CD14-positive monocyte (primary cell): ENCODE measurements at regions not wholly inside any gene's neighbourhood (a gene's known extent, or its start where the extent isn't known, plus 50 kb on each side); places are given as distances from the start of the nearest gene placed in this dataset.

Source experiments
- DNase-seq, 3 donors: peaks; one replicate each; pipeline ENCODE4 v3.0.0-alpha.2; 2011 to 2022
- H2AFZ ChIP-seq: 2 replicates; pipeline ENCODE4 v1.6.0; 2012; ENCODE audit warnings: mild to moderate bottlenecking, low read depth, low read length, inconsistent platforms; ENCODE audit not compliant: insufficient read depth, poor library complexity, severe bottlenecking
- H3K27ac ChIP-seq, 2 donors: 1 replicate in 1 of 2; 2 replicates in 1 of 2; pipeline ENCODE4 v1.5.1; 2012 to 2013; ENCODE audit warnings: low read length in 2 of 2, control low read depth in 1 of 2, inconsistent platforms in 1 of 2, low read depth in 1 of 2, mild to moderate bottlenecking in 1 of 2
- H3K27me3 ChIP-seq, 2 donors: one replicate each; pipeline versions ENCODE4 v1.6.0 to v1.6.1; 2011 to 2013; ENCODE audit warnings: low read length in 2 of 2; ENCODE audit not compliant: control insufficient read depth in 2 of 2, insufficient read depth in 2 of 2
- H3K36me3 ChIP-seq, 2 donors: replicated peaks in 1 of 2; 1 replicate in 1 of 2; 2 replicates in 1 of 2; pipeline versions ENCODE4 v1.5.1 to v1.6.1; 2012 to 2013; ENCODE audit warnings: low read length in 2 of 2, control low read depth in 1 of 2, inconsistent platforms in 1 of 2, mild to moderate bottlenecking in 1 of 2; ENCODE audit not compliant: insufficient read depth in 2 of 2, control insufficient read depth in 1 of 2
- H3K4me1 ChIP-seq, 2 donors: 1 replicate in 1 of 2; 2 replicates in 1 of 2; pipeline versions ENCODE4 v1.5.1 to v1.6.1; 2012 to 2013; ENCODE audit warnings: low read length in 2 of 2, control low read depth in 1 of 2, inconsistent platforms in 1 of 2, mild to moderate bottlenecking in 1 of 2, moderate library complexity in 1 of 2; ENCODE audit not compliant: insufficient read depth in 2 of 2, control insufficient read depth in 1 of 2
- H3K4me2 ChIP-seq: replicated peaks from 2 replicates; pipeline ENCODE3; 2012; ENCODE audit warnings: low read length, moderate library complexity, mild to moderate bottlenecking; ENCODE audit not compliant: poor library complexity, severe bottlenecking; ENCODE audit errors: extremely low read depth
- H3K4me3 ChIP-seq, 3 experiments: fragments of 200-600 bp in 1 of 3; sonication (generic) in 1 of 3; replicated peaks in 1 of 3; 1 replicate in 2 of 3; 2 replicates in 1 of 3; pipeline ENCODE4 v1.5.1; 2011 to 2013; ENCODE audit warnings: low read length in 3 of 3, mild to moderate bottlenecking in 3 of 3, control low read depth in 2 of 3, low read depth in 2 of 3, inconsistent platforms in 1 of 3, moderate library complexity in 1 of 3
- H3K79me2 ChIP-seq: 2 replicates; pipeline ENCODE4 v1.6.0; 2012; ENCODE audit warnings: mild to moderate bottlenecking, control low read depth, inconsistent platforms, low read length, moderate library complexity; ENCODE audit not compliant: insufficient read depth
- H3K9ac ChIP-seq: 2 replicates; pipeline ENCODE4 v1.6.0; 2017; ENCODE audit warnings: low read length, mild to moderate bottlenecking; ENCODE audit not compliant: insufficient read depth, poor library complexity, severe bottlenecking
- H3K9me3 ChIP-seq, 2 donors: replicated peaks in 1 of 2; 1 replicate in 1 of 2; 2 replicates in 1 of 2; pipeline versions ENCODE4 v1.5.1 to v1.6.1; 2012 to 2013; ENCODE audit warnings: low read length in 2 of 2, control low read depth in 1 of 2; ENCODE audit not compliant: control insufficient read depth in 1 of 2, insufficient read depth in 1 of 2
- H4K20me1 ChIP-seq: 2 replicates; pipeline ENCODE4 v1.6.0; 2012; ENCODE audit warnings: mild to moderate bottlenecking, low read length, control low read depth, moderate library complexity; ENCODE audit not compliant: insufficient read depth
- H3K27ac Mint-ChIP-seq, 7 donors: one replicate each; pipeline ENCODE4 v1.8.0; 2020; ENCODE audit warnings: mild to moderate bottlenecking in 7 of 7, mixed read lengths in 7 of 7, moderate library complexity in 6 of 7, inconsistent platforms in 2 of 7
- H3K27me3 Mint-ChIP-seq, 3 donors: one replicate each; pipeline ENCODE4 v1.8.0; 2021 to 2022; ENCODE audit warnings: low read depth in 3 of 3, mild to moderate bottlenecking in 3 of 3, mixed read lengths in 3 of 3, moderate library complexity in 3 of 3, inconsistent platforms in 1 of 3
- H3K36me3 Mint-ChIP-seq, 2 donors: one replicate each; pipeline ENCODE4 v1.8.0; 2020; ENCODE audit warnings: mixed read lengths in 2 of 2, inconsistent platforms in 1 of 2, mild to moderate bottlenecking in 1 of 2
- H3K4me1 Mint-ChIP-seq: one replicate; pipeline ENCODE4 v1.8.0; 2020; ENCODE audit warnings: mild to moderate bottlenecking, mixed read lengths
- H3K4me3 Mint-ChIP-seq, 2 donors: one replicate each; pipeline ENCODE4 v1.8.0; 2020; ENCODE audit warnings: mild to moderate bottlenecking in 2 of 2, mixed read lengths in 2 of 2, moderate library complexity in 1 of 2
- H3K9me3 Mint-ChIP-seq, 7 donors: one replicate each; pipeline ENCODE4 v1.8.0; 2020 to 2022; ENCODE audit warnings: mixed read lengths in 7 of 7, mild to moderate bottlenecking in 6 of 7, moderate library complexity in 6 of 7, inconsistent platforms in 2 of 7
- CTCF ChIP-seq: fragments of 200-600 bp; IDR thresholded peaks from one replicate; pipeline ENCODE4 v1.8.0; 2022; ENCODE audit warnings: antibody characterized with exemption, mild to moderate bottlenecking
- WGBS: methylation state at CpG from one replicate; pipeline ENCODE4 v1.1.5; 2013; ENCODE audit warnings: missing lambda C conversion rate; ENCODE audit not compliant: insufficient coverage; 5-methylcytosine and 5-hydroxymethylcytosine counted together
- intact Hi-C, 2 donors: fragments of 100-400 bp; cut with micrococcal nuclease; formaldehyde crosslinking; loops; one replicate each; pipeline versions ENCODE4 v1.15.0 to v1.15.1; 2023

- Histone ChIP-seq H3K9ac (no peak overlapping the region), H2AFZ (peak overlapping the region; percentile 23), H3K4me2 (no peak overlapping the region), H3K27me3 (no peaks in the 10 kb centered on the region), H3K27ac (no peak overlapping the region), H3K79me2 (no peaks in the 10 kb centered on the region), H3K4me3 (no peak overlapping the region), H3K9me3 (no peaks in the 10 kb centered on the region), H3K36me3 (no peaks in the 10 kb centered on the region), H3K4me1 (no peaks in the 10 kb centered on the region), H4K20me1 (no peaks in the 10 kb centered on the region)
- Mint-ChIP-seq H3K4me1 (peaks cover 5% of the 10 kb centered on the region), H3K9me3 (peaks cover 0 to 1% (median 0%) of the 10 kb centered on the region in 7 donors), H3K36me3 (no peaks in the 10 kb centered on the region), H3K27ac (no peak overlapping the region), H3K4me3 (no peak overlapping the region), H3K27me3 (peaks cover 0 to 9% (median 3%) of the 10 kb centered on the region in 3 donors)
- WGBS, result no CpG with 5 or more reads among the region's 6 CpGs
- TF ChIP-seq CTCF, result no peak
- DNase-seq, result no peak
- intact Hi-C loops, result no loop called here
These were observed 64.3 kb upstream of the RAB3GAP2 start for GRCh38 chr1:220336391-220337031.

GRCh38 chr1:220335668-220336067, 63.4 kb upstream of the RAB3GAP2 start:
- Histone ChIP-seq H4K20me1 (no peaks in the 10 kb centered on the region), H3K4me3 (no peak overlapping the region), H3K27ac (no peak overlapping the region), H3K4me1 (peaks cover 0 to 1% of the 10 kb centered on the region in 2 donors), H2AFZ (no peak overlapping the region), H3K79me2 (no peaks in the 10 kb centered on the region), H3K4me2 (no peak overlapping the region), H3K36me3 (no peaks in the 10 kb centered on the region), H3K27me3 (no peaks in the 10 kb centered on the region), H3K9me3 (no peaks in the 10 kb centered on the region), H3K9ac (no peak overlapping the region)
- peak overlapping the region in 1 of 7 donors; percentile 28 for H3K27ac Mint-ChIP-seq
- peaks cover 0 to 7% (median 3%) of the 10 kb centered on the region in 3 donors for H3K27me3 Mint-ChIP-seq
- H3K9me3 Mint-ChIP-seq, result peaks cover 0 to 1% (median 0%) of the 10 kb centered on the region in 7 donors
- TF ChIP-seq CTCF, result no peak
- H3K4me3 Mint-ChIP-seq, result no peak overlapping the region
- intact Hi-C loops, result no loop called here
- 95% methylated on average over 4 of the region's 4 CpGs for WGBS
- peaks cover 7% of the 10 kb centered on the region for H3K4me1 Mint-ChIP-seq
- H3K36me3 Mint-ChIP-seq, result no peaks in the 10 kb centered on the region
- no peak for DNase-seq
